ENCODE measurements at regions not wholly inside any gene's neighbourhood (a gene's known extent, or its start where the extent isn't known, plus 50 kb on each side); places are given as distances from the start of the nearest gene placed in this dataset.

- no peak for DNase-seq
Observed at GRCh38 chr11:62073061-62073460, 50.8 kb upstream of the INCENP start.

GRCh38 chr11:62071408-62071807 lies 52.4 kb upstream of the INCENP start:
- no peak for DNase-seq

- DNase-seq, result no peak
Observed at GRCh38 chr11:62069986-62070919, 53.6 kb upstream of the INCENP start.

- DNase-seq, result no peak
Observed at GRCh38 chr11:62069374-62069773, 54.4 kb upstream of the INCENP start.

- no peak for DNase-seq
Observed at GRCh38 chr11:62068730-62069129, 55.1 kb upstream of the INCENP start.

- no peak for DNase-seq
Observed at GRCh38 chr11:62067741-62068140, 56.1 kb upstream of the INCENP start.

DNA sequence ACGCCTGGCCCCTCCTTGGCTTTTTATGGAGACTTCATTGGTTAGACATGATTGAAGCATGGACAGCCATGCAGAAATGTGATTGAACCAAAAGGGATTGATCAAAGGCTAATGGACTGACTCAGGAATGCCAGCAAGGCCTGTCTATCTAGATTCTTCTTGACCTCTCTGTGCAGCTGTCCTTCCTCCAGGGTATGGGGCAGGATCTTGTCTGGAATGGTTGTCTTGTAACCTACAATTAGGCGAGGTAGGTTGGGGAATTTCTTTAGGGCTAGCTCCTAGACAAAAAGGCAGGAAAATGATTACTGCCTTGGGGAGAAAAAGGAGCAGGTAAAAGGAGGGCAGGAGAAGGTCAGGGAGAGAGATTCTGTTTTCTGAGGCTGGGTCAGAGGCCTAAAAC lies 59.6 kb upstream of the INCENP start:
- no peak for DNase-seq

GRCh38 chr11:62062223-62062861 lies 61.5 kb upstream of the INCENP start:
- no peak for DNase-seq

DNA sequence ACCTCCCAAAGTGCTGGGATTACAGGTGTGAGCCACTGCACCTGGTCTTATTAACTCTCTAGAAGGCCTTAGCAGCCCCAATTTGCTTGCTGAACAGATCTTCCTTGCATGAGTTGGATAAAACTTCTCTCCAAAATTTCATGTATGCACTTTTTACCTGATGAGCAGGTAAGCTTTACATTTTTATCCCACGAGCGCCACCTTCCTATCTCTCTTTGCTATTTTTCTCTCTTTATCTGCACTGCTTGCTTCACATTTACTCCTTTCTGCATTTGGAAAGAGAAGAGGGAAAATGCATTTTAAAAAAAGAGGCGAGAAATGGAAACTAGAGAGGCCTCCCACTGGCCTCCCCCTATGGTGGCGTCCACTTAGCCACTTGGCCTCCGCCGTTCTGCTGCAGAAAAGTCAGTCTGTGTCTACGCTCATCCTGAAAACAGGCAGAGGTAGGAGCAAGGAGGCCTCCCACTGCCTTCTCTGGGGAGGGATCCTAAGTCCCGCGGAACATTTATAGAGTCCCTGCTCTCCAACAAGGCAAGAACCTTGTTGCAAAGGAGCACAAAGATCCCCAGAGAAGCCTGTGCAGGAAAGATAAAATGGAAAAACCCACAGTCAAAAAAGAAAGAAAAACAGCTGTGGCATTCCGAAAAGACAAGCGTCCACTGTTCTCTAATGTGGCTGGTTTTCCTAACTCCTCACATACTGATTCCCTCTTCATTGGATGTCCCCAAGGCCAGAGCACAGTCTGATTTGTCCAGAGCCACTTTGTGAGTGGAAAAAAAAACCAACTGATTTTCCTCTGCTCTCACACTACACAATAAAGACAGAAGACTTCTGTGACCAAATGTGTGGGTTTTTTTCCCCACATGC lies 62.2 kb upstream of the INCENP start:
- DNase-seq, result no peak

DNA sequence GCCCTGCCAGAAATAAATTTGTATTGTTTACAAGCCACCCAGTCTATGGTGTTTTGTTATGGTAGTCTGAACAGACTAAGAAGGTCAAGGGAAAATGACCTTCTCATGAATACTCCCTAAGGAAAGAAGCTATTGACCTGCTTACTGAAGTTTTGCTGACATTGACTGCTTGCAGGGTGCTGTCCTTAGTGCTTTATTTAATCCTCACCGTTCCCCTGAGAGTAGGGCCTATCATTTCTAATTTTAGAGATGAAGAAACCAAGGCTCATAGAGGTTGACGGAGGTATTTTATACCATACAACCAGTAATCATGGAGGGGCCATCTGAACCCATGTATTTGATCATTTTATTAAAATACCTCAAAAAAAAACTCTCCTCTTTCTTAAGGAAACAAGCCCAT lies 66.7 kb upstream of the INCENP start:
- no peak for DNase-seq

DNA sequence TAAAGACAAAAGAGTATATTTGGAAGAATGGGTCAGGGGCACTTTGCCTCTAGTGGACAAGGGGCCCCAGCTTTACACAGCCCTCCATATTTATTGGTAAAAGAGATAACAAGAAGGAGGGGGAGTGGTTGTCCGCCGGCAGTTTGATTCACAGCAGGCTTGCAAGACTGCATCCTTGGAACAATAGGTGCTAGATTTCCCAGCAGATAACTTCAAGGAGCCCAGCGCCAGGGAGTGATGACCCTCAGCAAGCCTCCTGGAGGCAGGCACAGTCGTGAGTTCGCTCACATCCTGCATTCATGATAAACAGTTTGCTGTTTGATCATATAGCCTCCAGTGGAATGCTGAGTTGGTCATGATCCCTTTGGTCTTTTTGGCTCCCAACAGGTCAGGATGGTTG lies 67.8 kb upstream of the INCENP start:
- no peak for DNase-seq

- DNase-seq, result no peak
Observed at GRCh38 chr11:62054484-62055121, 69.2 kb upstream of the INCENP start.

- DNase-seq, result no peak
Observed at GRCh38 chr11:62054081-62054480, 69.7 kb upstream of the INCENP start.

- DNase-seq, result no peak
Observed at GRCh38 chr11:62050716-62051115, 73.1 kb upstream of the INCENP start.

DNA sequence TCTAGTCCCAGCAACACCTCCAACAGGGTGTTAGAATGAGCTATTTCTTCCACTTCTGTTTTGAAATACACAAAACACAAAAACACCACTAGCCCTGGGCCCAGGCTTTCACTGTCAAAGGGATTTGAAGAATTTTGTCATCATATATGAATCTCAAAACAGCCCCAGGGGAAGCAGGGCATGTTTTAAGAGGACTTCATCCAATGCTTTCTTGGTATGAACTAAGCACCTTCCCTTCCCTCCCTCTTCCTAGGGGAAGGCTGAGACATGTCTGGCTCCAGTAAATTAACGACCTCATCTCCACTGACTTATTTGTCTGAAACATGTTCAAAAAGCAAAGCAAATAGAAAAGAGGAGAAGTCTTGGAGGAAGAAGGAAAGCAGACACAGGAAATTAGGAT lies 75.7 kb upstream of the INCENP start:
- DNase-seq, result no peak

- no peak for DNase-seq
Observed at GRCh38 chr11:62046568-62047100, 77.2 kb upstream of the INCENP start.

DNA sequence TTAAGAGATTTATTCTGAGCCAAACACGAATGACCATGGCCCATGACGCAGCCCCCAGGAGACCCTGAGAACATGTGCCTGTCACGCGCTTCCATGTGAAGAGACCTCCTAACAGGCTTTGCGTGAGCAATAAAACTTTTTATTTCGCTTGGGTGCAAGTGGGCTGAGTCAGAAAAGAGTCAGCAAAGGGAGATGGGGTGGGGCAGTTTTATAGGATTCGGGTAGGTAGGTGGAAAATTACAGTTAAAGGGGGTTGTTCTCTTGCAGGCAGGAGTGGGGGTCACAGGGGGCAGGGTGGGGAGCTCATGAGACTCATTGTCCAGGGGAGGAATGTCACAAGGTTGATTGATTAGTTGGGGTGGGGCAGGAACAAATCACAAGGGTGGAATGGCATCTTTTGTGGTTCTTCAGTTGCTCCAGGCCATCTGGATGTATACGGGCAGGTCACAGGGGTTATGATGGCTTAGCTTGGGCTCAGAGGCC lies 77.2 kb upstream of the FTH1 start:
- DNase-seq, result no peak

GRCh38 chr11:62035293-62035692 lies 67.9 kb upstream of the FTH1 start:
- DNase-seq, result no peak

DNA sequence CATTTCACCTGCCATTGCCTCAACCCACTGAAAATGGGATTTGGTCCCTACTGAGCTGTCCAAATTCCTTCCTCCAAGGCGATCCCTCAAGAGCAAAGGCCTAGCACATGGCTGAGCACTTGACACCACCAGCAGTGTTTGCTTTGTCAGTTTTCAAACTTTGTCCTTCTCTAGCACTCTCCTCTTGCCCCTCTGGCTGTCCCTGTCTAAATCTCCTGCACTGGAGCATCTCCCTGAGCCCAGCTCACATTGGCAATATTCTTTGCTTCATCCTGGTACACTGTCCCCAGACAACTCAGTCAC lies 66.6 kb upstream of the FTH1 start:
- DNase-seq, result no peak

DNA sequence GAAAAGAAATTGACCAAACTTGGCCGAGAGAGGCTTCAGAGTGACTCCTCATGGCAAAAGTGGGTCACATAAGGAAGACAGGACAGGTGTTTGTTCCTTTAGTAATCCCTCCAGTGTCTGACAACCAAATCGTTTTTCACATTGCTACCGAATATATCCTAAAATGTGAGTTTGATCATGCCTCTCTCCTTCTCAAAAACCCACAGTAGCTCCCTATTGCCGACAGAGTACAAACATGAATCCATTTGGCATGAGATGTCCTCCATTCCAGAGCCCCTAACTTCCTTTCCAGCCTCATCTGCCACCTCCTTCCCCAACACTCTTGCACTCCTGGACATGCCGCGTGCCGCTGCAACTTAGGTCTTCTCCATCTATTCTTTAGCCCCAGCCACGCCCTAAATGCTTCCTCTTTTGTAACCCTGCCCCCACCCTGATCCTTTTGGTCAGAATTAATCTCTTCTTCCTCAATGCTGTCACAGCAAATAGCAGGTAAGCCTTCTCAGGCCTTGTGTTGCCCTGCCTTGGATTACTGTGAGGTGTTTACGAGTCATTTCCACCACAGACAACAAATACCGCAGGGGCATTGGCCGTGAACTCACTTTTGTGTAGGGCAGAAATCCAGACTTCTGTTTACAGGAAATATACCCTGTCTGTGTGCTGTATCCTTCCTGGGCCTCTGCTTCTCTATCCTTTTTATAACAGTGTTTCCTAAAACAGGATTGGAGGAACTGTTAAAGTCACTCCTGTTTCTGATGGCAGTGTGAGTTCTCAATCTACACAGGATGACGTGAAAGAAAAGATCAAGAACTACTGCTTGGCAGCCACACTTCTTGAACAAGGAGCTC lies 66.0 kb upstream of the FTH1 start:
- DNase-seq, result no peak

DNA sequence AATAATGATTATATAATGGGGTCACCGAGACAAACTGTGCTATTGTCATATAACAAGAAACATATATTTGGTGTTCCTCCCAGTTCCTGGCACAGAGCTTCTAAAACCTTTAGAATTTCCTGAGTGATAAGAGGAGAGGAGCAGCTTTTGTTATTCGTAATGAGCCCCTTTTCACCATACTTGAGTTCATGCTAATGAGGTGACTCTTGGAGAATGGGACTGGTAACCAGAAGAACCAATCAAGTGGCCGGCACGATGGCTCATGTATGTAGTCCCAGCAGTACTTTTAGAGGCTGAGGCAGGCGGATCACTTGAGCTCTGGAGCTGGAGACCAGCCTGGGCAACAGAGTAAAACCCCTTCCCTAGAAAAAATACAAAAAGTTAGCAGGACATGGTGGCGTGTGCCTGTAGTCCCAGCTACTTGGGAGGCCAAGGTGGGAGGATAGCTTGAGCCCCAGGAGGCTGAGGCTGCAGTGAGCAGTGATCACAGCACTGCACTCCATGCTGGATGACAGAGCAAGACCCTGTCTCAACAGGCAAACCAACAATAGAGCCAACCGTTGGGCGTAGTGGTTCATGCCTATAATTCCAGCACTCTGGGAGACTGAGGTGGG lies 62.7 kb upstream of the FTH1 start:
- no peak for DNase-seq

All from activated CD4-positive, CD25-positive, alpha-beta regulatory T cell treated with anti-CD3 and anti-CD28 coated beads, Interleukin-2, amount 50 U/mL, for 72 hours (primary cell).